Astrocyte (in vitro differentiated cells and primary cell): ENCODE measurements at regions not wholly inside any gene's neighbourhood (a gene's known extent, or its start where the extent isn't known, plus 50 kb on each side); places are given as distances from the start of the nearest gene placed in this dataset.

ENCODE experiments used
- DNase-seq: peaks from one replicate; pipeline ENCODE4 v3.0.0-alpha.2; 2010; ENCODE audit warnings: low read depth
- FAIRE-seq: peaks from 2 replicates; lab custom pipeline; 2011; peaks lifted over from hg19 to GRCh38; lab: Jason Lieb, UNC
- H2AFZ ChIP-seq: 2 replicates; pipeline ENCODE4 v1.6.0; 2012; ENCODE audit warnings: low read depth, low read length, inconsistent platforms
- H3K27ac ChIP-seq: 2 replicates; pipeline ENCODE4 v1.5.1; 2011; ENCODE audit warnings: low read depth, low read length, inconsistent platforms
- H3K27me3 ChIP-seq: 2 replicates; pipeline ENCODE4 v1.6.0; 2011; ENCODE audit warnings: low read length, inconsistent platforms; ENCODE audit not compliant: insufficient read depth
- H3K36me3 ChIP-seq: 2 replicates; pipeline ENCODE4 v1.5.1; 2011; ENCODE audit warnings: low read length, inconsistent platforms; ENCODE audit not compliant: insufficient read depth
- H3K4me1 ChIP-seq: 2 replicates; pipeline ENCODE4 v1.5.1; 2011; ENCODE audit warnings: low read length, inconsistent platforms; ENCODE audit not compliant: insufficient read depth
- H3K4me2 ChIP-seq: 2 replicates; pipeline ENCODE4 v1.6.0; 2012; ENCODE audit warnings: low read length, inconsistent platforms
- H3K4me3 ChIP-seq: 2 replicates; pipeline ENCODE4 v1.5.1; 2011; ENCODE audit warnings: low read depth, mild to moderate bottlenecking, low read length, inconsistent platforms; ENCODE audit not compliant: insufficient read depth
- H3K79me2 ChIP-seq: 2 replicates; pipeline ENCODE4 v1.6.0; 2012; ENCODE audit warnings: mild to moderate bottlenecking, low read length, inconsistent platforms; ENCODE audit not compliant: insufficient read depth
- H3K9ac ChIP-seq: 2 replicates; pipeline ENCODE4 v1.6.0; 2012; ENCODE audit warnings: mild to moderate bottlenecking, low read length, inconsistent platforms
- H3K9me3 ChIP-seq: 2 replicates; pipeline ENCODE4 v1.5.1; 2012; ENCODE audit warnings: low read depth, mild to moderate bottlenecking, low read length, inconsistent platforms; ENCODE audit not compliant: insufficient read depth
- H4K20me1 ChIP-seq: 2 replicates; pipeline ENCODE4 v1.6.0; 2012; ENCODE audit warnings: low read length, inconsistent platforms; ENCODE audit not compliant: insufficient read depth
- H3K27ac Mint-ChIP-seq: one replicate; pipeline ENCODE4 v1.8.0; 2021; ENCODE audit warnings: mild to moderate bottlenecking, mixed read lengths; ENCODE audit not compliant: unreplicated experiment
- H3K27me3 Mint-ChIP-seq: one replicate; pipeline ENCODE4 v1.8.0; 2021; ENCODE audit warnings: low read depth, mixed read lengths; ENCODE audit not compliant: unreplicated experiment
- H3K36me3 Mint-ChIP-seq: one replicate; pipeline ENCODE4 v1.8.0; 2021; ENCODE audit warnings: low read depth, mixed read lengths; ENCODE audit not compliant: unreplicated experiment
- H3K4me1 Mint-ChIP-seq: one replicate; pipeline ENCODE4 v1.8.0; 2021; ENCODE audit warnings: low read depth, mixed read lengths; ENCODE audit not compliant: unreplicated experiment
- H3K4me3 Mint-ChIP-seq: one replicate; pipeline ENCODE4 v1.8.0; 2021; ENCODE audit warnings: mild to moderate bottlenecking, moderate library complexity, mixed read lengths; ENCODE audit not compliant: unreplicated experiment
- H3K9me3 Mint-ChIP-seq: one replicate; pipeline ENCODE4 v1.8.0; 2021; ENCODE audit warnings: mild to moderate bottlenecking, mixed read lengths; ENCODE audit not compliant: unreplicated experiment
- CTCF ChIP-seq: IDR thresholded peaks from 2 replicates; pipeline ENCODE4 v1.5.1; 2011; ENCODE audit warnings: low read depth, mild to moderate bottlenecking, inconsistent platforms, low read length, moderate library complexity; ENCODE audit not compliant: insufficient read depth
- EZH2 ChIP-seq: IDR thresholded peaks from 2 replicates; pipeline ENCODE4 v1.6.1; 2012; ENCODE audit warnings: mild to moderate bottlenecking, low read length, inconsistent platforms; ENCODE audit not compliant: insufficient read depth

GRCh38 chr6:167504385-167504961 is 179.6 kb downstream of the TTLL2 start:
- H3K4me3 Mint-ChIP-seq, result no peak overlapping the region
- no peaks in the 10 kb centered on the region for H3K36me3 ChIP-seq
- H3K27ac ChIP-seq, result no peak overlapping the region
- no peak overlapping the region for H2AFZ ChIP-seq
- no peak overlapping the region for H3K9ac ChIP-seq
- H3K27ac Mint-ChIP-seq, result no peak overlapping the region
- no peak for TF ChIP-seq CTCF
- no peak for TF ChIP-seq EZH2
- peaks cover 2% of the 10 kb centered on the region for H3K36me3 Mint-ChIP-seq
- no peaks in the 10 kb centered on the region for H3K9me3 ChIP-seq
- H3K4me1 Mint-ChIP-seq, result no peaks in the 10 kb centered on the region
- no peaks in the 10 kb centered on the region for H4K20me1 ChIP-seq
- no peaks in the 10 kb centered on the region for H3K79me2 ChIP-seq
- FAIRE-seq (no peak), DNase-seq (no peak)
- peaks cover 7% of the 10 kb centered on the region for H3K9me3 Mint-ChIP-seq
- H3K4me2 ChIP-seq, result no peak overlapping the region
- H3K4me1 ChIP-seq, result no peaks in the 10 kb centered on the region
- H3K27me3 ChIP-seq, result no peaks in the 10 kb centered on the region
- H3K27me3 Mint-ChIP-seq, result peaks cover 59% of the 10 kb centered on the region
- no peak overlapping the region for H3K4me3 ChIP-seq

GRCh38 chr6:167505199-167505598 is 180.3 kb downstream of the TTLL2 start:
- H3K4me3 ChIP-seq, result no peak overlapping the region
- TF ChIP-seq EZH2 (no peak), CTCF (no peak)
- Mint-ChIP-seq H3K4me1 (no peaks in the 10 kb centered on the region), H3K27me3 (peaks cover 61% of the 10 kb centered on the region), H3K27ac (no peak overlapping the region), H3K9me3 (peaks cover 7% of the 10 kb centered on the region), H3K36me3 (peaks cover 2% of the 10 kb centered on the region), H3K4me3 (no peak overlapping the region)
- no peaks in the 10 kb centered on the region for H3K27me3 ChIP-seq
- no peaks in the 10 kb centered on the region for H4K20me1 ChIP-seq
- no peak for FAIRE-seq
- no peak overlapping the region for H3K4me2 ChIP-seq
- DNase-seq, result no peak
- no peaks in the 10 kb centered on the region for H3K79me2 ChIP-seq
- no peak overlapping the region for H3K27ac ChIP-seq
- no peaks in the 10 kb centered on the region for H3K36me3 ChIP-seq
- no peaks in the 10 kb centered on the region for H3K9me3 ChIP-seq
- no peaks in the 10 kb centered on the region for H3K4me1 ChIP-seq
- H2AFZ ChIP-seq, result no peak overlapping the region
- no peak overlapping the region for H3K9ac ChIP-seq

GRCh38 chr6:167505782-167506181 is 180.9 kb downstream of the TTLL2 start:
- Histone ChIP-seq H3K79me2 (no peaks in the 10 kb centered on the region), H3K4me2 (no peak overlapping the region), H3K27me3 (no peaks in the 10 kb centered on the region), H3K4me3 (no peak overlapping the region), H2AFZ (no peak overlapping the region), H3K36me3 (no peaks in the 10 kb centered on the region), H3K27ac (no peak overlapping the region), H3K4me1 (no peaks in the 10 kb centered on the region), H3K9ac (no peak overlapping the region), H4K20me1 (no peaks in the 10 kb centered on the region), H3K9me3 (no peaks in the 10 kb centered on the region)
- TF ChIP-seq EZH2, result no peak
- TF ChIP-seq CTCF, result no peak
- no peaks in the 10 kb centered on the region for H3K4me1 Mint-ChIP-seq
- H3K27me3 Mint-ChIP-seq, result peaks cover 60% of the 10 kb centered on the region
- H3K27ac Mint-ChIP-seq, result no peak overlapping the region
- H3K9me3 Mint-ChIP-seq, result peaks cover 7% of the 10 kb centered on the region
- no peak overlapping the region for H3K4me3 Mint-ChIP-seq
- H3K36me3 Mint-ChIP-seq, result peaks cover 2% of the 10 kb centered on the region
- no peak for FAIRE-seq
- DNase-seq, result no peak
